Erythroblast (primary cell): ENCODE measurements at regions not wholly inside any gene's neighbourhood (a gene's known extent, or its start where the extent isn't known, plus 50 kb on each side); places are given as distances from the start of the nearest gene placed in this dataset.

Experiments
- GATA1 ChIP-seq: IDR thresholded peaks from 2 replicates; pipeline ENCODE4 v1.6.1; 2011; ENCODE audit warnings: low read depth, mild to moderate bottlenecking, control low read depth, low read length, moderate library complexity
- POLR2A ChIP-seq: IDR thresholded peaks from 2 replicates; pipeline ENCODE4 v1.6.1; 2011; ENCODE audit warnings: mild to moderate bottlenecking, low read length

GRCh38 chr10:33453081-33454025 lies 118.9 kb upstream of the NRP1 start:
- TF ChIP-seq POLR2A (no peak), GATA1 (no peak)
